ENCODE measurements at regions not wholly inside any gene's neighbourhood (a gene's known extent, or its start where the extent isn't known, plus 50 kb on each side); places are given as distances from the start of the nearest gene placed in this dataset.

GRCh38 chr15:98178861-98179260, 218.4 kb downstream of the ARRDC4 start:
- H3K27ac ChIP-seq (ENCODE audit: low read depth, low read length): no peak overlapping the region
- H3K4me3 ChIP-seq (ENCODE audit: insufficient read depth, low read length): no peak overlapping the region
- H3K4me2 ChIP-seq (ENCODE audit: insufficient read depth, low read length): no peak overlapping the region
- no peaks in the 10 kb centered on the region for H3K27me3 ChIP-seq (ENCODE audit: insufficient read depth, low read length)
- H4K20me1 ChIP-seq (ENCODE audit: insufficient read depth, low read length): no peaks in the 10 kb centered on the region
- no peak for DNase-seq (ENCODE audit: insufficient read length, low spot score, missing footprints)
- H3K79me2 ChIP-seq (ENCODE audit: insufficient read depth, low read length): no peaks in the 10 kb centered on the region
- H3K36me3 ChIP-seq (ENCODE audit: insufficient read depth, low read length): no peaks in the 10 kb centered on the region
- H3K4me1 ChIP-seq (ENCODE audit: insufficient read depth, low read length): no peaks in the 10 kb centered on the region
- H2AFZ ChIP-seq (ENCODE audit: low read length): no peak overlapping the region
- no peaks in the 10 kb centered on the region for H3K9me3 ChIP-seq (ENCODE audit: low read depth, low read length)
- TF ChIP-seq, protein P1, sequence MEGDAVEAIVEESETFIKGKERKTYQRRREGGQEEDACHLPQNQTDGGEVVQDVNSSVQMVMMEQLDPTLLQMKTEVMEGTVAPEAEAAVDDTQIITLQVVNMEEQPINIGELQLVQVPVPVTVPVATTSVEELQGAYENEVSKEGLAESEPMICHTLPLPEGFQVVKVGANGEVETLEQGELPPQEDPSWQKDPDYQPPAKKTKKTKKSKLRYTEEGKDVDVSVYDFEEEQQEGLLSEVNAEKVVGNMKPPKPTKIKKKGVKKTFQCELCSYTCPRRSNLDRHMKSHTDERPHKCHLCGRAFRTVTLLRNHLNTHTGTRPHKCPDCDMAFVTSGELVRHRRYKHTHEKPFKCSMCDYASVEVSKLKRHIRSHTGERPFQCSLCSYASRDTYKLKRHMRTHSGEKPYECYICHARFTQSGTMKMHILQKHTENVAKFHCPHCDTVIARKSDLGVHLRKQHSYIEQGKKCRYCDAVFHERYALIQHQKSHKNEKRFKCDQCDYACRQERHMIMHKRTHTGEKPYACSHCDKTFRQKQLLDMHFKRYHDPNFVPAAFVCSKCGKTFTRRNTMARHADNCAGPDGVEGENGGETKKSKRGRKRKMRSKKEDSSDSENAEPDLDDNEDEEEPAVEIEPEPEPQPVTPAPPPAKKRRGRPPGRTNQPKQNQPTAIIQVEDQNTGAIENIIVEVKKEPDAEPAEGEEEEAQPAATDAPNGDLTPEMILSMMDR (IDR thresholded peaks at IDR 0.05; ENCODE audit: extremely low read depth, low read depth, low read length): no peak

DNA sequence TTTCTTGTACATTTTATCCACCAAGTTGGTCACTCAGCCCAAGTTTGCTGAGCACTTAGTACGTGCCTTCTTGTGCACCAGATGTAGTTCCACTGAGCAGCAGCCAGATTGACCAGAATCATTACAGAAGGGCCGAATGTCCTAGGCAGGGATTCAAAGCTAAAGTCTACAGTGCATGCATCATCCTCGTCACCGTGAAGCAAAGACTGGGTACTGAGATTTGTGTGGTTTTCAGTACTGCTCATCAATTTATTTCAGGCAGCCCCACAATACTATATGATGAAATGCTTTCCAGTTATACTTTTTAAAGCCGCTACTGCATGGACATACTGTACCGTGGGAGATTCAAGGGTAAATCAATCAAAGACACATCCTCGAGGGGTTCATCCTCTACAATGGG, 227.0 kb downstream of the ARRDC4 start:
- Histone ChIP-seq H3K36me3 (ENCODE audit: insufficient read depth, low read length) (no peaks in the 10 kb centered on the region), H3K4me3 (ENCODE audit: insufficient read depth, low read length) (no peak overlapping the region), H3K79me2 (ENCODE audit: insufficient read depth, low read length) (no peaks in the 10 kb centered on the region), H3K27ac (ENCODE audit: low read depth, low read length) (no peak overlapping the region), H2AFZ (ENCODE audit: low read length) (no peak overlapping the region), H3K27me3 (ENCODE audit: insufficient read depth, low read length) (no peaks in the 10 kb centered on the region), H4K20me1 (ENCODE audit: insufficient read depth, low read length) (no peaks in the 10 kb centered on the region), H3K9me3 (ENCODE audit: low read depth, low read length) (no peaks in the 10 kb centered on the region), H3K4me1 (ENCODE audit: insufficient read depth, low read length) (no peaks in the 10 kb centered on the region), H3K4me2 (ENCODE audit: insufficient read depth, low read length) (no peak overlapping the region)
- DNase-seq (ENCODE audit: insufficient read length, low spot score, missing footprints): no peak
- TF ChIP-seq, protein P1 (IDR thresholded peaks at IDR 0.05; ENCODE audit: extremely low read depth, low read depth, low read length): no peak

DNA sequence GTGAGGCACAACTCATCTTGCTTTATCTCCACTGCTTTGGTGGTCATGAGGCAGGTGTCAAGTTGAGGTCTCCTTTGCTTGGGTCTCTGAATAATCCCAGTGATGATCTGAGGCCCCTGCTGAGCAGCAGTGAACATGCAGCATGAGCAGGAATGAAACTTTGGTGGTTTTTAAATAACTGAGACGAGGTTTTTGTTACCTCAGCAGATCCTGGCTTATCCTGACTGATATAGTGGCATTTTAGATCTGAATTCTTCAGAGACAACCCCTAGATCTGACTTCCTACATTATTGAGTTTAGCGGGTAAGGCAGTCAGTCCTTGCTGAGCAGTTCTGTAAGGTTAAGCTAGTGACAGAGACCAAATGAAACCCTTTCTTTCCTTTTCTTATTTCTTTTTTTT, 230.4 kb downstream of the ARRDC4 start:
- Histone ChIP-seq H3K27ac (ENCODE audit: low read depth, low read length) (no peak overlapping the region), H3K9me3 (ENCODE audit: low read depth, low read length) (no peaks in the 10 kb centered on the region), H3K36me3 (ENCODE audit: insufficient read depth, low read length) (no peaks in the 10 kb centered on the region), H2AFZ (ENCODE audit: low read length) (no peak overlapping the region), H3K27me3 (ENCODE audit: insufficient read depth, low read length) (no peaks in the 10 kb centered on the region), H3K79me2 (ENCODE audit: insufficient read depth, low read length) (no peaks in the 10 kb centered on the region), H3K4me2 (ENCODE audit: insufficient read depth, low read length) (no peak overlapping the region), H4K20me1 (ENCODE audit: insufficient read depth, low read length) (no peaks in the 10 kb centered on the region), H3K4me1 (ENCODE audit: insufficient read depth, low read length) (no peaks in the 10 kb centered on the region), H3K4me3 (ENCODE audit: insufficient read depth, low read length) (no peak overlapping the region)
- no peak for DNase-seq (ENCODE audit: insufficient read length, low spot score, missing footprints)
- TF ChIP-seq, protein P1 (IDR thresholded peaks at IDR 0.05; ENCODE audit: extremely low read depth, low read depth, low read length): no peak

DNA sequence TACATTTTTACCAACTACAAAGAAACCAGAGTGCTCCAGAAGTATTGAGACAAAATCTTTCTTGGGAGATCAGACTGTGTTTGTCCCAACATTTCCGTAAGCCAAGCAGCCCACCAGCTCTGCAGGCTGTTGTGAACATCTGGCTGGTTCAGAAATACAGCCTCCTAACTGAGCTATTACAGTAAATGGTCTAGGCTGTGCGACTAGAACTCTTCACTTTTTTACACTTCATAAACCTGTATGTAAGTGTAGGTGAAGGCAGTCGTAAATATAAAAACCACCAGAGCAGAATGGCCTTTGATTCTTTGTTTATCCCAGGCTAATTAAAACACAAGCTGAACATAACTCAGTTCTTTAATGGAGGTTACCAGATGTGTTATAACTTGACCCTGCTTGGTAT, 235.3 kb downstream of the ARRDC4 start:
- no peaks in the 10 kb centered on the region for H3K9me3 ChIP-seq (ENCODE audit: low read depth, low read length)
- H3K4me2 ChIP-seq (ENCODE audit: insufficient read depth, low read length): no peak overlapping the region
- H2AFZ ChIP-seq (ENCODE audit: low read length): no peak overlapping the region
- no peaks in the 10 kb centered on the region for H3K4me1 ChIP-seq (ENCODE audit: insufficient read depth, low read length)
- DNase-seq (ENCODE audit: insufficient read length, low spot score, missing footprints): no peak
- TF ChIP-seq, protein P1 (IDR thresholded peaks at IDR 0.05; ENCODE audit: extremely low read depth, low read depth, low read length): no peak
- H3K36me3 ChIP-seq (ENCODE audit: insufficient read depth, low read length): no peaks in the 10 kb centered on the region
- H3K4me3 ChIP-seq (ENCODE audit: insufficient read depth, low read length): no peak overlapping the region
- H3K27me3 ChIP-seq (ENCODE audit: insufficient read depth, low read length): no peaks in the 10 kb centered on the region
- no peak overlapping the region for H3K27ac ChIP-seq (ENCODE audit: low read depth, low read length)
- no peaks in the 10 kb centered on the region for H4K20me1 ChIP-seq (ENCODE audit: insufficient read depth, low read length)
- no peaks in the 10 kb centered on the region for H3K79me2 ChIP-seq (ENCODE audit: insufficient read depth, low read length)

All from osteoblast (primary cell).